Tibial artery (tissue), 4 donors: ENCODE measurements at regions not wholly inside any gene's neighbourhood (a gene's known extent, or its start where the extent isn't known, plus 50 kb on each side); places are given as distances from the start of the nearest gene placed in this dataset.

Source experiments
- DNase-seq, 2 donors: peaks; one replicate each; pipeline ENCODE4 v3.0.0-alpha.2; 2019
- H3K27ac ChIP-seq, 2 donors: fragments of 200-600 bp; sonication (generic) in 1 of 2; 1 replicate in 1 of 2; 2 replicates in 1 of 2; pipeline ENCODE4 v1.5.1; 2018 to 2019; ENCODE audit warnings: mild to moderate bottlenecking in 1 of 2
- H3K27me3 ChIP-seq, 2 donors: fragments of 200-600 bp; sonication (generic) in 1 of 2; one replicate each; pipeline versions ENCODE4 v1.5.1 to v1.6.0; 2016 to 2019
- H3K36me3 ChIP-seq, 3 donors: fragments of 200-600 bp; sonication (generic) in 2 of 3; one replicate each; pipeline ENCODE4 v1.5.1; 2016 to 2019; ENCODE audit warnings: mild to moderate bottlenecking in 2 of 3
- H3K4me1 ChIP-seq, 4 donors: fragments of 200-600 bp; sonication (generic) in 2 of 4; 1 replicate in 3 of 4; 2 replicates in 1 of 4; pipeline ENCODE4 v1.5.1; 2016 to 2019
- H3K4me3 ChIP-seq, 2 donors: fragments of 200-600 bp; sonication (generic) in 1 of 2; 1 replicate in 1 of 2; 2 replicates in 1 of 2; pipeline ENCODE4 v1.5.1; 2018 to 2019; ENCODE audit warnings: mild to moderate bottlenecking in 2 of 2
- H3K9me3 ChIP-seq, 3 donors: fragments of 200-600 bp; sonication (generic) in 1 of 3; one replicate each; pipeline ENCODE4 v1.5.1; 2016 to 2019
- intact Hi-C: fragments of 100-400 bp; cut with DNase I; formaldehyde crosslinking; loops from one replicate; pipeline ENCODE4 v1.15.0; 2023; ENCODE audit warnings: low total_unique reads
- TF ChIP-seq, protein P1 (sequence below), 2 experiments: fragments of 200-600 bp in 1 of 2; fragments of 450-650 bp in 1 of 2; IDR thresholded peaks; one replicate each; pipeline ENCODE4 v1.5.1; 2017 to 2019; ENCODE audit warnings: antibody characterized with exemption in 2 of 2, mild to moderate bottlenecking in 1 of 2, moderate library complexity in 1 of 2

DNA sequence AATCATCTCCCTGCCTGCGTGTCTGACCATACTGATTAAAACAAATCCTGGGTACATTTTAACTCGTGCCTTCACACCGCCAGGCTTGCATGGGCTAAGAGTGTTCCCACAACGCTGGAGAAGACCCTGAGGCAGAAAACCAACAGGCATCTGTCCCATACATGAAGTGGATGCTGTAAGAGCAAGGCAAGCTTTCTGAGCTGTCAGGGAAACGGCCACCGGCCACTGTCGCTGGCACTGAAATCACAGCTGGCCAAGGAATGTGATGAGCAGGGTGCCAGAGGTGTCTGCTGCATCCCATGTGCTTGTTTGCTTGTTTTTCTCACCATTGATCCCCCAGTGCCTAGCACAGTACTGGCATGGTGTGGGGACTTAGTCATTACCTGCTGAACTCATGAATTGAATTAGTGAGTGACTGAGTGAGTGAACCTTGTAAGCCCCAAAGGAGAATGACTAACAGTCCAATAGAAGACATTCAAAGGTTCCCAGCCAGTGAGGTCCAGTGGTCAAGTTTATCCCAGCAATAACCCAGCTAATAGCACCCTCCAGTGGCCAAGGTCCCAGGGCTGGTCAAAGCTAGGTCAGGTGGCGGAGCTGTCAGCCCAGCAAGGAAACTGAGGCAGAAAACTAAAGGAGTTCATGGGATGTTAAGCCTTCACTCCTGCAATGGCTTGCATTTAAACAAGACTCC, 92.7 kb upstream of the CDH5 start:
- Histone ChIP-seq H3K4me3 (no peak overlapping the region), H3K36me3 (no peaks in the 10 kb centered on the region), H3K27ac (no peak overlapping the region), H3K27me3 (no peaks in the 10 kb centered on the region), H3K4me1 (peaks cover 0 to 15% (median 8%) of the 10 kb centered on the region in 4 donors), H3K9me3 (no peaks in the 10 kb centered on the region)
- intact Hi-C loops: loop anchor here (5.0 kb wide), 1 partner anchor 1146 kb away; no protein-coding TSS in a partner anchor
- DNase-seq: no peak
- TF ChIP-seq, protein P1, sequence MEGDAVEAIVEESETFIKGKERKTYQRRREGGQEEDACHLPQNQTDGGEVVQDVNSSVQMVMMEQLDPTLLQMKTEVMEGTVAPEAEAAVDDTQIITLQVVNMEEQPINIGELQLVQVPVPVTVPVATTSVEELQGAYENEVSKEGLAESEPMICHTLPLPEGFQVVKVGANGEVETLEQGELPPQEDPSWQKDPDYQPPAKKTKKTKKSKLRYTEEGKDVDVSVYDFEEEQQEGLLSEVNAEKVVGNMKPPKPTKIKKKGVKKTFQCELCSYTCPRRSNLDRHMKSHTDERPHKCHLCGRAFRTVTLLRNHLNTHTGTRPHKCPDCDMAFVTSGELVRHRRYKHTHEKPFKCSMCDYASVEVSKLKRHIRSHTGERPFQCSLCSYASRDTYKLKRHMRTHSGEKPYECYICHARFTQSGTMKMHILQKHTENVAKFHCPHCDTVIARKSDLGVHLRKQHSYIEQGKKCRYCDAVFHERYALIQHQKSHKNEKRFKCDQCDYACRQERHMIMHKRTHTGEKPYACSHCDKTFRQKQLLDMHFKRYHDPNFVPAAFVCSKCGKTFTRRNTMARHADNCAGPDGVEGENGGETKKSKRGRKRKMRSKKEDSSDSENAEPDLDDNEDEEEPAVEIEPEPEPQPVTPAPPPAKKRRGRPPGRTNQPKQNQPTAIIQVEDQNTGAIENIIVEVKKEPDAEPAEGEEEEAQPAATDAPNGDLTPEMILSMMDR (IDR thresholded peaks at IDR 0.05): no peak

DNA sequence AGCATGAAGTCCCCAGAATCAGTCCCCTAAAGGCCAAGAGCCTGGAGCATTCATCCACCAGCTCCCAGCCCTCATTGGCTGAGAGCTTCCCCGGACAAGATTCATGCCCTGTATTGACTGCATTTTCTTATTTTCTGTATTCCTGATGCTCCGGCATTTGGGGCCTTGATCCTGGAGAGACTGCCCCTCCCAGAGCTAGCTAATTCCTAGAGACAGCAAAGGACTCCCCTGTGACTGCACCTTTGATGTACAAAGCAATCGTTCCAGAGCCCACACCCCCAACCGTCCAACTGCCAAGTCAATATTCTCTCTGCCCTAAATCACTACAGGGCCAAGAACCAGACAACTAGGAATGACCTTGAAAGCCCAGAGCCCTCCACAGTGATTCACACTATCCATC, 93.4 kb upstream of the CDH5 start:
- Histone ChIP-seq H3K9me3 (no peaks in the 10 kb centered on the region), H3K4me3 (no peak overlapping the region), H3K4me1 (peaks cover 0 to 13% (median 8%) of the 10 kb centered on the region in 4 donors), H3K36me3 (no peaks in the 10 kb centered on the region), H3K27me3 (no peaks in the 10 kb centered on the region), H3K27ac (no peak overlapping the region)
- intact Hi-C loops: loop anchor here (5.0 kb wide), 1 partner anchor 1146 kb away; no protein-coding TSS in a partner anchor
- TF ChIP-seq, protein P1 (IDR thresholded peaks at IDR 0.05): no peak
- no peak for DNase-seq

DNA sequence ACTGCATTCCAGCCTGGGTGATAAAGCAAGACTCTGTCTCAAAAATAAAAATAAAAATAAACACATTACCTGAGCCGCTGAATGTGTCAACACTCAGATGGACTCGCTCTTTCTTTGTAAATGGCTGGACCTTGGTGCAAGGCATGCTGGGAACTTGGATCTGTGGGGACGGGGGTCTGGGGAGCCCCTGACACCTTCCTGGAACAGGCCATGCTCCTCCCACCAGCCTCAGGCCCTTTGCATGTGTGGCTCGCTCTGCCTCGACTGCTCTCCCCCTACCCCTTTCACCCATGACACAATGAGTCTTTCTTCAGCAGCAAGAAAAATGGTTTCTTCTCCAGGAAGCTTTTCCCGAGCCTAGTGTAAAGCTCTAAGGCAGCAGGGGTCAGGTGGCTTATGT, 94.0 kb upstream of the CDH5 start:
- Histone ChIP-seq H3K27me3 (no peaks in the 10 kb centered on the region), H3K27ac (no peak overlapping the region), H3K36me3 (no peaks in the 10 kb centered on the region), H3K4me3 (no peak overlapping the region), H3K4me1 (peaks cover 0 to 9% (median 8%) of the 10 kb centered on the region in 4 donors), H3K9me3 (no peaks in the 10 kb centered on the region)
- intact Hi-C loops: loop anchor here (5.0 kb wide), 1 partner anchor 1145 kb away; no protein-coding TSS in a partner anchor
- TF ChIP-seq, protein P1 (IDR thresholded peaks at IDR 0.05): no peak
- no peak for DNase-seq

DNA sequence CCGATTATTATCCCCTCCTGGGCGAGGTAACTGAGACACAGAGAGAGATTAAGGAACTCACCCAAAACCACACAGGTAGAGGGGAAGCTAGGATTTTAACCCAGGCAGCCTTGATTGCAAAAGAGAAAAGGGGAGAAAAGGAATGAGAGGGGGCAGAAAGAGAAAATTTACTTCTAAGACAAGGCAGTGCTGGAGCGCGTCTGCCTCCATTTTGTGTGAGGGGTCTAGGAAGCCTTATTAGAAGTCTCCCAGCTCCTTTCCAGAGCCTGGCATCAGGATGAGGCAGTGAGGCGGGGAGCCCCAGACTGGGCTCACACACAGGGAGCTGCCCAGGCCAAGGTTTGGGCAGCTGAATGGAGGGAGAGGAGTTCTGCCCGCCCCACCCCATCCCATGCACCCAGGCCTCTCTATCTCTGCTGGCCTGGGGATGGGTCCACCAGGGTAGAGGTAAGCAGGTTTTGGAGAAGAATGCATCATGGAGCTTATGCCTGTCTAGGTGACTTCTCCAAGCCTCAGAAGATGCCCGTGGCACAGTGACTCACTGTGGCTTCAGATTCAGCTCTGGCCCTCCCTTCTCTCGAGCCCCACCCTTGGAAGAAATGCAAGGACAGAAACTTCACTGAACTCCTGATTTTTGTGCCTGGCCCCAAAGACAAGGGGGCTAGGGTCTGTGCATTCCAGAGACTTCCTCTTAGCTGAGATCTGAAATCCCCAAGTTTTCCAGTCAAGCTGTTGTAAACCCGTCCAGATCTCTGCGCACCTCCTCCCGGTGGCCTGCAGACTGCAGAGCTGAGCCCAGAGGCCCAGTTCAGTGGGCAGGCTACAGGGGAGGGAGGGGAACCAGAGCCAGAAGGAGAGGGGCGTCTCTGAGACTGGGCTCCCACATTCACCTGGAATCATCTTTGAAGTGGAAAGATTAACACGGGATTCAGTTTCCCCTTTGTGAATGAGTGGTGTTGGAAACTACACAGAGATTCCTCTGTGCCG, 95.1 kb upstream of the CDH5 start:
- TF ChIP-seq, protein P1 (IDR thresholded peaks at IDR 0.05): no peak
- H3K27ac ChIP-seq: no peak overlapping the region
- intact Hi-C loops: loop anchor here (5.0 kb wide), 1 partner anchor 1144 kb away; no protein-coding TSS in a partner anchor
- H3K4me1 ChIP-seq: peaks cover 0 to 16% (median 8%) of the 10 kb centered on the region in 4 donors
- no peaks in the 10 kb centered on the region for H3K9me3 ChIP-seq
- DNase-seq: no peak
- no peak overlapping the region for H3K4me3 ChIP-seq
- H3K27me3 ChIP-seq: no peaks in the 10 kb centered on the region
- no peaks in the 10 kb centered on the region for H3K36me3 ChIP-seq

DNA sequence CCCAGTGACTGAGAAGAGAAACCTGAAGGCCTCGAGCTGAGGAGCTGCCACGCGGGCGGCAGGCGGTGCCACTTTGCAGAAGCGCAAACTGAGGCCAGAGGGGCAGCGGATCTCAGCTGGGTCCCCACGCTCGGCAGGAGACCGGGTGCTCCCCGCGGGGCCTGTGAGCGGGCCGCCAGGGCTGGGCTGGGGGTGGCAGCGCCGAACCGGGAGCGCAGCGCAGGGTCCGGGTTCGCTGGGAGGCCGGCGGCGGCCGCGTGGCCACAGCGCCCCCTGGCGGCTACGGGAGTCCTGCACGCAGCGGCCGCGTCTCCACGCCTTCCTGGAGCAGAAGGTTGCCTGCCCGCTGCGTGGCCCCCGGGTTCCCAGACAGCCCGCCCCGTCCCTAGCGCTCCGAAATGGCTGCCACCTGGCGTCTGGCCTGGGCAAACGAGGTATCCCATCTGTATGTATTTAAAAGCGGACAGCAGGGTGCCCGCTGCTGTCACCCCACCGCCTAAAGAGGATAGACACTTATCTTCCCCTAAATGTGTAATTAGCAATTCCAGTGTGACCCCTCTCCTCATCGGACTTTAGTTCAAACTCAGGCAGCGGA, 96.1 kb upstream of the CDH5 start:
- peak in 1 of 2 donors; percentile 77 for DNase-seq
- intact Hi-C loops: loop anchor here (5.0 kb wide), 1 partner anchor 1143 kb away; no protein-coding TSS in a partner anchor
- Histone ChIP-seq H3K36me3 (no peaks in the 10 kb centered on the region), H3K9me3 (no peaks in the 10 kb centered on the region), H3K27me3 (no peaks in the 10 kb centered on the region), H3K4me1 (peaks cover 0 to 16% (median 9%) of the 10 kb centered on the region in 4 donors), H3K27ac (peak overlapping the region; percentile 24 to 28), H3K4me3 (peak overlapping the region; percentile 37 to 47)
- TF ChIP-seq, protein P1 (IDR thresholded peaks at IDR 0.05): peak; percentile 91 to 94
